Liver (tissue), 3 donors: ENCODE measurements at regions not wholly inside any gene's neighbourhood (a gene's known extent, or its start where the extent isn't known, plus 50 kb on each side); places are given as distances from the start of the nearest gene placed in this dataset.

Experiments
- HNF4A ChIP-seq, 2 donors: conservative IDR thresholded peaks; 2 replicates each; pipeline ENCODE4 v1.6.1; 2016; ENCODE audit warnings: antibody characterized with exemption in 2 of 2, mild to moderate bottlenecking in 2 of 2
- RXRA ChIP-seq, 2 donors: IDR thresholded peaks; 2 replicates each; pipeline ENCODE4 v1.6.1; 2017 to 2018; ENCODE audit warnings: antibody characterized with exemption in 2 of 2, mild to moderate bottlenecking in 1 of 2
- TF ChIP-seq, protein P1 (sequence below): fragments of 150-350 bp; IDR thresholded peaks from 2 replicates; pipeline ENCODE4 v1.5.1; 2017; ENCODE audit warnings: improper control_type of control experiment, low read depth, low read length; ENCODE audit not compliant: missing input control
- TF ChIP-seq, protein P2 (sequence below): IDR thresholded peaks from 2 replicates; pipeline ENCODE4 v1.6.1; 2016; ENCODE audit warnings: antibody characterized with exemption, mild to moderate bottlenecking
- donor health status: healthy.
- donor health status: healthy.

DNA sequence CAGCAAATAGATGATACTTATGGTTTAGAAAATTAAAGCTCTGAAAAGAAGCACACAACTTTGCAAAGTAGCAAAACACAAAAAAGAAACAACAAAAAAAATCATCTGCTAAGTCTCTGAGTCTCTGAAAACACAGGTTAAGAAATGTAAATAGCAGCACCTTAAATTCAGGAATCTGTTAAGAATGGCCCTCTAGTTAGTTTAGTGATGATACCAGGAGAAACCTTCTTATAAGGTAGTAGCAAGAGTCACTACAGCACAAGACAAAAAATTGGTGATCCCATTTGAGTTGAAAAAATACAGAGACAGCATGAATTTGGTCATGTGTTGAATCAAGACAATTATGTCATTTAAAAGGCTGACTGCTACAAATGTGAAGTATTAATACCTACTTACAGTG is 308.2 kb upstream of the ADGRL3 start:
- TF ChIP-seq, protein P1, sequence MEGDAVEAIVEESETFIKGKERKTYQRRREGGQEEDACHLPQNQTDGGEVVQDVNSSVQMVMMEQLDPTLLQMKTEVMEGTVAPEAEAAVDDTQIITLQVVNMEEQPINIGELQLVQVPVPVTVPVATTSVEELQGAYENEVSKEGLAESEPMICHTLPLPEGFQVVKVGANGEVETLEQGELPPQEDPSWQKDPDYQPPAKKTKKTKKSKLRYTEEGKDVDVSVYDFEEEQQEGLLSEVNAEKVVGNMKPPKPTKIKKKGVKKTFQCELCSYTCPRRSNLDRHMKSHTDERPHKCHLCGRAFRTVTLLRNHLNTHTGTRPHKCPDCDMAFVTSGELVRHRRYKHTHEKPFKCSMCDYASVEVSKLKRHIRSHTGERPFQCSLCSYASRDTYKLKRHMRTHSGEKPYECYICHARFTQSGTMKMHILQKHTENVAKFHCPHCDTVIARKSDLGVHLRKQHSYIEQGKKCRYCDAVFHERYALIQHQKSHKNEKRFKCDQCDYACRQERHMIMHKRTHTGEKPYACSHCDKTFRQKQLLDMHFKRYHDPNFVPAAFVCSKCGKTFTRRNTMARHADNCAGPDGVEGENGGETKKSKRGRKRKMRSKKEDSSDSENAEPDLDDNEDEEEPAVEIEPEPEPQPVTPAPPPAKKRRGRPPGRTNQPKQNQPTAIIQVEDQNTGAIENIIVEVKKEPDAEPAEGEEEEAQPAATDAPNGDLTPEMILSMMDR, result no peak
- TF ChIP-seq HNF4A (conservative IDR thresholded peaks at IDR 0.05), result no peak
- TF ChIP-seq, protein P2, sequence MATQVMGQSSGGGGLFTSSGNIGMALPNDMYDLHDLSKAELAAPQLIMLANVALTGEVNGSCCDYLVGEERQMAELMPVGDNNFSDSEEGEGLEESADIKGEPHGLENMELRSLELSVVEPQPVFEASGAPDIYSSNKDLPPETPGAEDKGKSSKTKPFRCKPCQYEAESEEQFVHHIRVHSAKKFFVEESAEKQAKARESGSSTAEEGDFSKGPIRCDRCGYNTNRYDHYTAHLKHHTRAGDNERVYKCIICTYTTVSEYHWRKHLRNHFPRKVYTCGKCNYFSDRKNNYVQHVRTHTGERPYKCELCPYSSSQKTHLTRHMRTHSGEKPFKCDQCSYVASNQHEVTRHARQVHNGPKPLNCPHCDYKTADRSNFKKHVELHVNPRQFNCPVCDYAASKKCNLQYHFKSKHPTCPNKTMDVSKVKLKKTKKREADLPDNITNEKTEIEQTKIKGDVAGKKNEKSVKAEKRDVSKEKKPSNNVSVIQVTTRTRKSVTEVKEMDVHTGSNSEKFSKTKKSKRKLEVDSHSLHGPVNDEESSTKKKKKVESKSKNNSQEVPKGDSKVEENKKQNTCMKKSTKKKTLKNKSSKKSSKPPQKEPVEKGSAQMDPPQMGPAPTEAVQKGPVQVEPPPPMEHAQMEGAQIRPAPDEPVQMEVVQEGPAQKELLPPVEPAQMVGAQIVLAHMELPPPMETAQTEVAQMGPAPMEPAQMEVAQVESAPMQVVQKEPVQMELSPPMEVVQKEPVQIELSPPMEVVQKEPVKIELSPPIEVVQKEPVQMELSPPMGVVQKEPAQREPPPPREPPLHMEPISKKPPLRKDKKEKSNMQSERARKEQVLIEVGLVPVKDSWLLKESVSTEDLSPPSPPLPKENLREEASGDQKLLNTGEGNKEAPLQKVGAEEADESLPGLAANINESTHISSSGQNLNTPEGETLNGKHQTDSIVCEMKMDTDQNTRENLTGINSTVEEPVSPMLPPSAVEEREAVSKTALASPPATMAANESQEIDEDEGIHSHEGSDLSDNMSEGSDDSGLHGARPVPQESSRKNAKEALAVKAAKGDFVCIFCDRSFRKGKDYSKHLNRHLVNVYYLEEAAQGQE, result no peak
- TF ChIP-seq RXRA (IDR thresholded peaks at IDR 0.05), result no peak
